H9 (cell line): ENCODE measurements at regions not wholly inside any gene's neighbourhood (a gene's known extent, or its start where the extent isn't known, plus 50 kb on each side); places are given as distances from the start of the nearest gene placed in this dataset.

Experiments
- DNase-seq: peaks from one replicate; pipeline ENCODE4 v3.0.0-alpha.2; 2017
- H2AFZ ChIP-seq: one replicate; pipeline ENCODE4 v1.6.1; 2013; ENCODE audit warnings: mild to moderate bottlenecking, low read length, control low read depth, moderate library complexity
- H2AK5ac ChIP-seq: 2 replicates; pipeline ENCODE4 v1.6.1; 2013; ENCODE audit warnings: low read length, control low read depth, mixed read lengths; ENCODE audit not compliant: insufficient read length
- H2BK120ac ChIP-seq: one replicate; pipeline ENCODE4 v1.6.1; 2013; ENCODE audit warnings: low read depth, mild to moderate bottlenecking, low read length, control low read depth, inconsistent platforms; ENCODE audit not compliant: poor library complexity, severe bottlenecking
- H2BK12ac ChIP-seq: 2 replicates; pipeline ENCODE4 v1.6.1; 2013; ENCODE audit warnings: low read length, control low read depth, mixed read lengths, low read depth; ENCODE audit not compliant: insufficient read length
- H2BK15ac ChIP-seq: 2 replicates; pipeline ENCODE4 v1.6.1; 2013; ENCODE audit warnings: low read depth, low read length, control low read depth
- H2BK20ac ChIP-seq: one replicate; pipeline ENCODE4 v1.6.1; 2013; ENCODE audit warnings: low read depth, mild to moderate bottlenecking, low read length, control low read depth, inconsistent platforms; ENCODE audit not compliant: poor library complexity, severe bottlenecking
- H2BK5ac ChIP-seq: 2 replicates; pipeline ENCODE4 v1.6.1; 2013; ENCODE audit warnings: low read length, control low read depth, mixed read lengths; ENCODE audit not compliant: insufficient read length
- H3K14ac ChIP-seq: 2 replicates; pipeline ENCODE4 v1.6.1; 2013; ENCODE audit warnings: low read length, control low read depth; ENCODE audit not compliant: insufficient read depth
- H3K18ac ChIP-seq: 2 replicates; pipeline ENCODE4 v1.6.1; 2013; ENCODE audit warnings: low read depth, mild to moderate bottlenecking, mixed read lengths, low read length, control low read depth; ENCODE audit not compliant: insufficient read length
- H3K23ac ChIP-seq: 2 replicates; pipeline ENCODE4 v1.6.1; 2013; ENCODE audit warnings: low read length, control low read depth, mixed read lengths, low read depth; ENCODE audit not compliant: insufficient read length
- H3K23me2 ChIP-seq: 2 replicates; pipeline ENCODE4 v1.6.1; 2013; ENCODE audit warnings: low read depth, mild to moderate bottlenecking, mixed read lengths, low read length, control low read depth; ENCODE audit not compliant: insufficient read length, poor library complexity, severe bottlenecking
- H3K27ac ChIP-seq: 2 replicates; pipeline ENCODE4 v1.5.1; 2013; ENCODE audit warnings: low read length, control low read depth, mixed read lengths, low read depth; ENCODE audit not compliant: insufficient read length
- H3K27me3 ChIP-seq: 2 replicates; pipeline ENCODE4 v1.6.1; 2013; ENCODE audit warnings: low read length, control low read depth, inconsistent platforms; ENCODE audit not compliant: insufficient read depth
- H3K4ac ChIP-seq: 2 replicates; pipeline ENCODE4 v1.6.1; 2013; ENCODE audit warnings: low read depth, mild to moderate bottlenecking, control low read depth, inconsistent platforms, low read length, moderate library complexity
- H3K4me1 ChIP-seq: 2 replicates; pipeline ENCODE4 v1.6.1; 2013; ENCODE audit warnings: low read length, control low read depth, inconsistent platforms; ENCODE audit not compliant: insufficient read depth
- H3K4me2 ChIP-seq: 2 replicates; pipeline ENCODE4 v1.6.1; 2013; ENCODE audit warnings: low read length, control low read depth, mixed read lengths; ENCODE audit not compliant: insufficient read length, insufficient read depth
- H3K56ac ChIP-seq: 2 replicates; pipeline ENCODE4 v1.6.1; 2013; ENCODE audit warnings: low read depth, mild to moderate bottlenecking, mixed read lengths, low read length, control low read depth; ENCODE audit not compliant: insufficient read length
- H3K79me1 ChIP-seq: 2 replicates; pipeline ENCODE4 v1.6.1; 2013; ENCODE audit warnings: low read depth, mild to moderate bottlenecking, moderate library complexity, low read length, control low read depth, inconsistent platforms; ENCODE audit not compliant: insufficient read depth, poor library complexity, severe bottlenecking
- H3K79me2 ChIP-seq: 2 replicates; pipeline ENCODE4 v1.6.1; 2013; ENCODE audit warnings: low read length, control low read depth, inconsistent platforms; ENCODE audit not compliant: insufficient read depth
- H3K9ac ChIP-seq: 2 replicates; pipeline ENCODE4 v1.6.1; 2013; ENCODE audit warnings: low read length, control low read depth, mixed read lengths; ENCODE audit not compliant: insufficient read length; ENCODE audit errors: extremely low read depth
- H3K9me3 ChIP-seq: one replicate; pipeline ENCODE4 v1.6.1; 2013; ENCODE audit warnings: low read depth, low read length, inconsistent platforms; ENCODE audit not compliant: control insufficient read depth
- H3T11ph ChIP-seq: one replicate; pipeline ENCODE4 v1.6.1; 2013; ENCODE audit warnings: mild to moderate bottlenecking, low read length, control low read depth, inconsistent platforms
- H4K20me1 ChIP-seq: one replicate; pipeline ENCODE4 v1.6.1; 2013; ENCODE audit not compliant: control insufficient read depth, insufficient read length, insufficient read depth
- H4K5ac ChIP-seq: 2 replicates; pipeline ENCODE4 v1.6.1; 2013; ENCODE audit warnings: low read depth, mild to moderate bottlenecking, mixed read lengths, low read length, control low read depth; ENCODE audit not compliant: insufficient read length
- H4K8ac ChIP-seq: replicated peaks from 2 replicates; pipeline ENCODE4 v1.6.1; 2013; ENCODE audit warnings: low read length, control low read depth, mixed read lengths, low read depth; ENCODE audit not compliant: insufficient read length
- H4K91ac ChIP-seq: 2 replicates; pipeline ENCODE4 v1.6.1; 2013; ENCODE audit warnings: low read depth, mild to moderate bottlenecking, moderate library complexity, mixed read lengths, low read length, control low read depth; ENCODE audit not compliant: insufficient read length
- H3K27ac Mint-ChIP-seq, 3 experiments: 2 replicates in 2 of 3; 3 replicates in 1 of 3; pipeline ENCODE4 v1.8.0; 2020 to 2021; ENCODE audit warnings: mixed read lengths in 3 of 3, mild to moderate bottlenecking in 1 of 3, moderate library complexity in 1 of 3
- H3K27me3 Mint-ChIP-seq: 2 replicates; pipeline ENCODE4 v1.8.0; 2021; ENCODE audit warnings: low read depth, mild to moderate bottlenecking, moderate library complexity, mixed read lengths
- H3K36me3 Mint-ChIP-seq, 3 experiments: 2 replicates in 2 of 3; 3 replicates in 1 of 3; pipeline ENCODE4 v1.8.0; 2020 to 2021; ENCODE audit warnings: low read depth in 3 of 3, mixed read lengths in 3 of 3; ENCODE audit not compliant: insufficient read depth in 1 of 3
- H3K4me1 Mint-ChIP-seq, 2 experiments: 2 replicates each; pipeline ENCODE4 v1.8.0; 2020; ENCODE audit warnings: mixed read lengths in 2 of 2
- H3K4me3 Mint-ChIP-seq, 2 experiments: 2 replicates in 1 of 2; 3 replicates in 1 of 2; pipeline ENCODE4 v1.8.0; 2020 to 2021; ENCODE audit warnings: mild to moderate bottlenecking in 2 of 2, mixed read lengths in 2 of 2, moderate library complexity in 1 of 2
- H3K9me3 Mint-ChIP-seq, 2 experiments: 2 replicates in 1 of 2; 3 replicates in 1 of 2; pipeline ENCODE4 v1.8.0; 2020; ENCODE audit warnings: mild to moderate bottlenecking in 2 of 2, mixed read lengths in 2 of 2, moderate library complexity in 1 of 2
- CTCF ChIP-seq: fragments of 200-600 bp; sonication (generic); conservative IDR thresholded peaks from 3 replicates; pipeline ENCODE4 v1.8.0; 2021; ENCODE audit warnings: antibody characterized with exemption, mild to moderate bottlenecking
- WGBS: extraction: QIAGEN DNeasy Blood & Tissue Kit; methylation state at CpG from one replicate; pipeline ENCODE4 v1.1.7; 2013; ENCODE audit warnings: missing lambda C conversion rate, low lambda C conversion rate, mixed read lengths; ENCODE audit not compliant: insufficient read length; ENCODE audit errors: extremely low coverage; 5-methylcytosine and 5-hydroxymethylcytosine counted together

GRCh38 chr7:81499262-81500116, 270.4 kb downstream of the HGF start:
- no peak overlapping the region for H3K9ac ChIP-seq
- H2BK20ac ChIP-seq: no peak overlapping the region
- DNase-seq: no peak
- no peaks in the 10 kb centered on the region for H3K27me3 ChIP-seq
- Mint-ChIP-seq H3K4me1 (peaks cover 15 to 20% of the 10 kb centered on the region in 2 experiments), H3K27me3 (no peaks in the 10 kb centered on the region), H3K27ac (peak overlapping the region in 2 of 3 experiments; percentile 3 to 68; a peak in 2 of 7 replicates), H3K36me3 (peaks cover 0 to 8% (median 1%) of the 10 kb centered on the region in 3 experiments; a peak in 1 of 7 replicates), H3K9me3 (peaks cover 3 to 6% of the 10 kb centered on the region in 2 experiments; a peak in 3 of 5 replicates), H3K4me3 (no peak overlapping the region)
- H3K9me3 ChIP-seq: no peaks in the 10 kb centered on the region
- WGBS: no CpG with 5 or more reads among the region's 4 CpGs
- H3K23me2 ChIP-seq: no peaks in the 10 kb centered on the region
- no peak overlapping the region for H3K56ac ChIP-seq
- H4K8ac ChIP-seq: no peak overlapping the region
- H3K4me2 ChIP-seq: no peak overlapping the region
- no peak overlapping the region for H2AK5ac ChIP-seq
- no peak overlapping the region for H2AFZ ChIP-seq
- no peak overlapping the region for H3T11ph ChIP-seq
- H4K20me1 ChIP-seq: no peaks in the 10 kb centered on the region
- no peaks in the 10 kb centered on the region for H3K79me1 ChIP-seq
- H3K79me2 ChIP-seq: no peaks in the 10 kb centered on the region
- TF ChIP-seq CTCF: peak; percentile 79
- H3K18ac ChIP-seq: no peak overlapping the region
- no peaks in the 10 kb centered on the region for H3K4me1 ChIP-seq
- H3K23ac ChIP-seq: no peak overlapping the region
- no peak overlapping the region for H3K14ac ChIP-seq
- H2BK120ac ChIP-seq: no peak overlapping the region
- H2BK12ac ChIP-seq: no peak overlapping the region
- no peak overlapping the region for H4K5ac ChIP-seq
- H2BK5ac ChIP-seq: no peak overlapping the region
- H2BK15ac ChIP-seq: no peak overlapping the region
- no peak overlapping the region for H3K27ac ChIP-seq
- H4K91ac ChIP-seq: no peak overlapping the region
- no peak overlapping the region for H3K4ac ChIP-seq
